Effector memory CD4-positive, alpha-beta T cell (primary cell): ENCODE measurements at regions not wholly inside any gene's neighbourhood (a gene's known extent, or its start where the extent isn't known, plus 50 kb on each side); places are given as distances from the start of the nearest gene placed in this dataset.

Source experiments
- DNase-seq, 3 donors: peaks; one replicate each; pipeline ENCODE4 v3.0.0-alpha.2; 2020
- H3K27ac ChIP-seq: 2 replicates; pipeline ENCODE4 v1.7.0; 2013; ENCODE audit warnings: mild to moderate bottlenecking, low read length, moderate library complexity; ENCODE audit not compliant: insufficient read depth, poor library complexity, severe bottlenecking
- H3K27me3 ChIP-seq: replicated peaks from 2 replicates; pipeline ENCODE4 v1.7.0; 2013; ENCODE audit warnings: mild to moderate bottlenecking, low read length; ENCODE audit not compliant: insufficient read depth, control insufficient read depth, poor library complexity, severe bottlenecking
- H3K36me3 ChIP-seq: 2 replicates; pipeline ENCODE4 v1.7.0; 2013; ENCODE audit warnings: mild to moderate bottlenecking, low read length, moderate library complexity; ENCODE audit not compliant: control insufficient read depth, insufficient read depth
- H3K4me1 ChIP-seq: 2 replicates; pipeline ENCODE4 v1.7.0; 2013; ENCODE audit warnings: low read length, mild to moderate bottlenecking; ENCODE audit not compliant: control insufficient read depth, insufficient read depth, poor library complexity, severe bottlenecking
- H3K4me3 ChIP-seq: 2 replicates; pipeline ENCODE4 v1.7.0; 2013; ENCODE audit warnings: low read length, low read depth, mild to moderate bottlenecking; ENCODE audit not compliant: insufficient read depth, poor library complexity, severe bottlenecking
- H3K9me3 ChIP-seq: 2 replicates; pipeline ENCODE4 v1.7.0; 2013; ENCODE audit warnings: mild to moderate bottlenecking, low read length, moderate library complexity; ENCODE audit not compliant: control insufficient read depth

GRCh38 chr17:83144421-83145357 lies 65.3 kb downstream of the METRNL start:
- Histone ChIP-seq H3K9me3 (no peaks in the 10 kb centered on the region), H3K4me3 (no peak overlapping the region), H3K27ac (no peak overlapping the region), H3K4me1 (no peaks in the 10 kb centered on the region), H3K36me3 (no peaks in the 10 kb centered on the region), H3K27me3 (no peaks in the 10 kb centered on the region)
- no peak for DNase-seq

- Histone ChIP-seq H3K27me3 (no peaks in the 10 kb centered on the region), H3K4me1 (no peaks in the 10 kb centered on the region), H3K27ac (no peak overlapping the region), H3K9me3 (no peaks in the 10 kb centered on the region), H3K36me3 (no peaks in the 10 kb centered on the region), H3K4me3 (no peak overlapping the region)
- no peak for DNase-seq
Measured at GRCh38 chr17:83145358-83145738, 65.9 kb downstream of the METRNL start.

GRCh38 chr17:83145831-83146230 lies 66.4 kb downstream of the METRNL start:
- Histone ChIP-seq H3K27ac (no peak overlapping the region), H3K9me3 (no peaks in the 10 kb centered on the region), H3K27me3 (no peaks in the 10 kb centered on the region), H3K36me3 (no peaks in the 10 kb centered on the region), H3K4me3 (no peak overlapping the region), H3K4me1 (no peaks in the 10 kb centered on the region)
- no peak for DNase-seq

GRCh38 chr17:83146347-83146746 lies 66.9 kb downstream of the METRNL start:
- H3K4me1 ChIP-seq: no peaks in the 10 kb centered on the region
- no peaks in the 10 kb centered on the region for H3K9me3 ChIP-seq
- no peak for DNase-seq
- H3K27ac ChIP-seq: no peak overlapping the region
- H3K36me3 ChIP-seq: no peaks in the 10 kb centered on the region
- no peaks in the 10 kb centered on the region for H3K27me3 ChIP-seq
- no peak overlapping the region for H3K4me3 ChIP-seq

DNA sequence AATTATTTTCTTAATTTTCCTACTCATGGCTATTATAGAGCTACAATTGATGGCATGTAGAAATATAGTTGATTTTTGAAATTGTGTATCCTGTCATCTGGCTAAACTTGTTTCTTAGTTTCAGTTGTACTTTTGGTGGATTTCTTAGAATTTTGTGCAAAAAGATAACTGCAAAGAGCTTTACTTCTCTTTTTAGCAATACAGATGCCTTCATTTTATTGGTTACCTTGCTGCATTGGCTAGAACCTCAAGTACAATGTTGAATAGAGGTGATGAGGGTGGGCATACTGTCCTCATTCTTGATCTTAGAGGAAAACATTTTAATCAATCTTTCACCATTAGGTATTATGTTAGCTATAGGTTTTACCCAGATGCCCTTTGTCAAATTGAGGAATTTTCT lies 67.9 kb downstream of the METRNL start:
- H3K27me3 ChIP-seq: no peaks in the 10 kb centered on the region
- no peaks in the 10 kb centered on the region for H3K9me3 ChIP-seq
- no peak for DNase-seq
- H3K27ac ChIP-seq: no peak overlapping the region
- H3K4me1 ChIP-seq: no peaks in the 10 kb centered on the region
- H3K36me3 ChIP-seq: no peaks in the 10 kb centered on the region
- no peak overlapping the region for H3K4me3 ChIP-seq

GRCh38 chr17:83148317-83149028 lies 69.1 kb downstream of the METRNL start:
- Histone ChIP-seq H3K27ac (no peak overlapping the region), H3K9me3 (no peaks in the 10 kb centered on the region), H3K4me1 (no peaks in the 10 kb centered on the region), H3K27me3 (no peaks in the 10 kb centered on the region), H3K36me3 (no peaks in the 10 kb centered on the region), H3K4me3 (no peak overlapping the region)
- DNase-seq: no peak

GRCh38 chr17:83149029-83149725 lies 69.8 kb downstream of the METRNL start:
- H3K27ac ChIP-seq: no peak overlapping the region
- no peak overlapping the region for H3K4me3 ChIP-seq

GRCh38 chr17:83149761-83150251 lies 70.4 kb downstream of the METRNL start:
- Histone ChIP-seq H3K9me3 (no peaks in the 10 kb centered on the region), H3K4me1 (no peaks in the 10 kb centered on the region), H3K27ac (no peak overlapping the region), H3K4me3 (no peak overlapping the region), H3K27me3 (no peaks in the 10 kb centered on the region), H3K36me3 (no peaks in the 10 kb centered on the region)
- DNase-seq: no peak

More at GRCh38 chr17:83149029-83149725, 69.8 kb downstream of the METRNL start:
- Histone ChIP-seq H3K9me3 (no peaks in the 10 kb centered on the region), H3K27me3 (no peaks in the 10 kb centered on the region), H3K36me3 (no peaks in the 10 kb centered on the region), H3K4me1 (no peaks in the 10 kb centered on the region)
- no peak for DNase-seq

DNA sequence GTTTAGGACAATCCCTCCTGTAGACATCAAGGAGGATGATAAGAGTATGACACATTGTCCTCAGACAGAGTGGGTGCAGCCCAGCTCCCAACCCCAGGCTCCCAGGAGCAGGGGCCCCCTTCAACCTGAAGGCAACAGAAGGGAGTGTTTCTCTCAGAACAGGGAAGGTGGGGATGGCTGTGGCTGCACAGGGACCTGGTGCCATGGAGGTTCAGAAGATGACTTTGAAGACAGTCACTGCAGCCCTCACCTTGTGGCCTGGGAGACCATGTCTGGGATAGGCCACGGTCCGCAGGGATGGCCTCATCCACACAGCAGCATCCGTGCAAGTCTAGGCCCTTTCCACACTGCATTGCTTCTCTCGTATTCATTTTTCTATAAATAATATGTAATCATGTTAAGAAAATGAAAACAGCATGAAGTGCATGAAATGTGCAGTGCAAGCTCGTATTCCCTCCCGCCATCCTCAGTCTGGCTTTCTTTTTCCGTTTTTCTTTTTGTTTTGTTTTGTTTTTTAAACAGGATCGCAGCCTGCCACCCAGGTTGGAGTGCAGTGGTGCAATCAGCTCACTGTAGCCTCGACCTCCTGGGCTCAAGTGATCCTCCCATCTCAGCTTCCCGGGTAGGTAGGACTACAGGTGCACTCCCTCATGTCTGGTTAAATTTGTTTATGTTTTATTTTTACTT lies 71.1 kb downstream of the METRNL start:
- no peaks in the 10 kb centered on the region for H3K9me3 ChIP-seq
- no peaks in the 10 kb centered on the region for H3K4me1 ChIP-seq
- H3K27ac ChIP-seq: no peak overlapping the region
- no peak for DNase-seq
- H3K36me3 ChIP-seq: no peaks in the 10 kb centered on the region
- no peaks in the 10 kb centered on the region for H3K27me3 ChIP-seq
- no peak overlapping the region for H3K4me3 ChIP-seq
